ENCODE measurements at regions not wholly inside any gene's neighbourhood (a gene's known extent, or its start where the extent isn't known, plus 50 kb on each side); places are given as distances from the start of the nearest gene placed in this dataset.

- TF ChIP-seq SP7 (tag by site-specific recombination; IDR thresholded peaks at IDR 0.05) (no peak), KLF16 (tag by site-specific recombination; IDR thresholded peaks at IDR 0.05) (no peak), ZNF585B (tag by site-specific recombination; IDR thresholded peaks at IDR 0.05) (no peak), ZNF837 (tag by site-specific recombination; IDR thresholded peaks at IDR 0.05) (no peak), OVOL3 (tag by site-specific recombination; IDR thresholded peaks at IDR 0.05) (no peak), ZXDB (tag by site-specific recombination; IDR thresholded peaks at IDR 0.05) (no peak), ZNF280C (tag by site-specific recombination; IDR thresholded peaks at IDR 0.05) (no peak)
- TF ChIP-seq, protein P1, sequence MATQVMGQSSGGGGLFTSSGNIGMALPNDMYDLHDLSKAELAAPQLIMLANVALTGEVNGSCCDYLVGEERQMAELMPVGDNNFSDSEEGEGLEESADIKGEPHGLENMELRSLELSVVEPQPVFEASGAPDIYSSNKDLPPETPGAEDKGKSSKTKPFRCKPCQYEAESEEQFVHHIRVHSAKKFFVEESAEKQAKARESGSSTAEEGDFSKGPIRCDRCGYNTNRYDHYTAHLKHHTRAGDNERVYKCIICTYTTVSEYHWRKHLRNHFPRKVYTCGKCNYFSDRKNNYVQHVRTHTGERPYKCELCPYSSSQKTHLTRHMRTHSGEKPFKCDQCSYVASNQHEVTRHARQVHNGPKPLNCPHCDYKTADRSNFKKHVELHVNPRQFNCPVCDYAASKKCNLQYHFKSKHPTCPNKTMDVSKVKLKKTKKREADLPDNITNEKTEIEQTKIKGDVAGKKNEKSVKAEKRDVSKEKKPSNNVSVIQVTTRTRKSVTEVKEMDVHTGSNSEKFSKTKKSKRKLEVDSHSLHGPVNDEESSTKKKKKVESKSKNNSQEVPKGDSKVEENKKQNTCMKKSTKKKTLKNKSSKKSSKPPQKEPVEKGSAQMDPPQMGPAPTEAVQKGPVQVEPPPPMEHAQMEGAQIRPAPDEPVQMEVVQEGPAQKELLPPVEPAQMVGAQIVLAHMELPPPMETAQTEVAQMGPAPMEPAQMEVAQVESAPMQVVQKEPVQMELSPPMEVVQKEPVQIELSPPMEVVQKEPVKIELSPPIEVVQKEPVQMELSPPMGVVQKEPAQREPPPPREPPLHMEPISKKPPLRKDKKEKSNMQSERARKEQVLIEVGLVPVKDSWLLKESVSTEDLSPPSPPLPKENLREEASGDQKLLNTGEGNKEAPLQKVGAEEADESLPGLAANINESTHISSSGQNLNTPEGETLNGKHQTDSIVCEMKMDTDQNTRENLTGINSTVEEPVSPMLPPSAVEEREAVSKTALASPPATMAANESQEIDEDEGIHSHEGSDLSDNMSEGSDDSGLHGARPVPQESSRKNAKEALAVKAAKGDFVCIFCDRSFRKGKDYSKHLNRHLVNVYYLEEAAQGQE (tag by site-specific recombination; IDR thresholded peaks at IDR 0.05): no peak
- TF ChIP-seq, protein P2, sequence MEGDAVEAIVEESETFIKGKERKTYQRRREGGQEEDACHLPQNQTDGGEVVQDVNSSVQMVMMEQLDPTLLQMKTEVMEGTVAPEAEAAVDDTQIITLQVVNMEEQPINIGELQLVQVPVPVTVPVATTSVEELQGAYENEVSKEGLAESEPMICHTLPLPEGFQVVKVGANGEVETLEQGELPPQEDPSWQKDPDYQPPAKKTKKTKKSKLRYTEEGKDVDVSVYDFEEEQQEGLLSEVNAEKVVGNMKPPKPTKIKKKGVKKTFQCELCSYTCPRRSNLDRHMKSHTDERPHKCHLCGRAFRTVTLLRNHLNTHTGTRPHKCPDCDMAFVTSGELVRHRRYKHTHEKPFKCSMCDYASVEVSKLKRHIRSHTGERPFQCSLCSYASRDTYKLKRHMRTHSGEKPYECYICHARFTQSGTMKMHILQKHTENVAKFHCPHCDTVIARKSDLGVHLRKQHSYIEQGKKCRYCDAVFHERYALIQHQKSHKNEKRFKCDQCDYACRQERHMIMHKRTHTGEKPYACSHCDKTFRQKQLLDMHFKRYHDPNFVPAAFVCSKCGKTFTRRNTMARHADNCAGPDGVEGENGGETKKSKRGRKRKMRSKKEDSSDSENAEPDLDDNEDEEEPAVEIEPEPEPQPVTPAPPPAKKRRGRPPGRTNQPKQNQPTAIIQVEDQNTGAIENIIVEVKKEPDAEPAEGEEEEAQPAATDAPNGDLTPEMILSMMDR (tag by site-specific recombination; IDR thresholded peaks at IDR 0.05): no peak
These were observed 57.8 kb downstream of the IZUMO3 start (continued) for GRCh38 chr9:24487946-24488345.

GRCh38 chr9:24487250-24487861 lies 58.3 kb downstream of the IZUMO3 start:
- ChIA-PET POLR2A (no interaction called here), CTCF (interaction anchor here (0.6 kb wide), 1 partner anchor 27 kb away, joined by 3 read pairs; no protein-coding TSS in a partner anchor)
- Histone ChIP-seq H3K36me3 (ENCODE audit: control insufficient read depth in 2 of 2, insufficient read depth in 1 of 2, low read length in 2 of 2) (no peaks in the 10 kb centered on the region), H3K9me3 (ENCODE audit: control insufficient read depth, insufficient read depth, low read depth, low read length) (no peaks in the 10 kb centered on the region), H3K27ac (ENCODE audit: extremely low read depth, low read depth, low read length) (no peak overlapping the region), H3K4me3 (ENCODE audit: low read depth, low read length) (no peak overlapping the region), H3K4me1 (ENCODE audit: control insufficient read depth, insufficient read depth, low read length) (no peaks in the 10 kb centered on the region)
- TF ChIP-seq ZXDB (tag by site-specific recombination; IDR thresholded peaks at IDR 0.05): no peak
- no peak for TF ChIP-seq ZNF623 (tag by site-specific recombination; IDR thresholded peaks at IDR 0.05)

- H3K36me3 ChIP-seq (ENCODE audit: control insufficient read depth in 2 of 2, insufficient read depth in 1 of 2, low read length in 2 of 2): no peaks in the 10 kb centered on the region
- H3K9me3 ChIP-seq (ENCODE audit: control insufficient read depth, insufficient read depth, low read depth, low read length): no peaks in the 10 kb centered on the region
- no peaks in the 10 kb centered on the region for H3K4me1 ChIP-seq (ENCODE audit: control insufficient read depth, insufficient read depth, low read length)
- no peak overlapping the region for H3K27ac ChIP-seq (ENCODE audit: extremely low read depth, low read depth, low read length)
- POLR2A ChIA-PET: no interaction called here
- CTCF ChIA-PET: no interaction called here
- H3K4me3 ChIP-seq (ENCODE audit: low read depth, low read length): no peak overlapping the region
- TF ChIP-seq, protein P3, sequence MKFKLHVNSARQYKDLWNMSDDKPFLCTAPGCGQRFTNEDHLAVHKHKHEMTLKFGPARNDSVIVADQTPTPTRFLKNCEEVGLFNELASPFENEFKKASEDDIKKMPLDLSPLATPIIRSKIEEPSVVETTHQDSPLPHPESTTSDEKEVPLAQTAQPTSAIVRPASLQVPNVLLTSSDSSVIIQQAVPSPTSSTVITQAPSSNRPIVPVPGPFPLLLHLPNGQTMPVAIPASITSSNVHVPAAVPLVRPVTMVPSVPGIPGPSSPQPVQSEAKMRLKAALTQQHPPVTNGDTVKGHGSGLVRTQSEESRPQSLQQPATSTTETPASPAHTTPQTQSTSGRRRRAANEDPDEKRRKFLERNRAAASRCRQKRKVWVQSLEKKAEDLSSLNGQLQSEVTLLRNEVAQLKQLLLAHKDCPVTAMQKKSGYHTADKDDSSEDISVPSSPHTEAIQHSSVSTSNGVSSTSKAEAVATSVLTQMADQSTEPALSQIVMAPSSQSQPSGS (tag by site-specific recombination; IDR thresholded peaks at IDR 0.05; ENCODE audit: low read depth): no peak
- TF ChIP-seq ZNF2 (tag by site-specific recombination; IDR thresholded peaks at IDR 0.05): no peak
- no peak for TF ChIP-seq ZNF266 (tag by site-specific recombination; IDR thresholded peaks at IDR 0.05; ENCODE audit: low read depth)
- TF ChIP-seq ZNF791 (tag by site-specific recombination; IDR thresholded peaks at IDR 0.05): no peak
- TF ChIP-seq AEBP2 (tag by site-specific recombination; IDR thresholded peaks at IDR 0.05; ENCODE audit: borderline replicate concordance): no peak
- TF ChIP-seq, protein P4, sequence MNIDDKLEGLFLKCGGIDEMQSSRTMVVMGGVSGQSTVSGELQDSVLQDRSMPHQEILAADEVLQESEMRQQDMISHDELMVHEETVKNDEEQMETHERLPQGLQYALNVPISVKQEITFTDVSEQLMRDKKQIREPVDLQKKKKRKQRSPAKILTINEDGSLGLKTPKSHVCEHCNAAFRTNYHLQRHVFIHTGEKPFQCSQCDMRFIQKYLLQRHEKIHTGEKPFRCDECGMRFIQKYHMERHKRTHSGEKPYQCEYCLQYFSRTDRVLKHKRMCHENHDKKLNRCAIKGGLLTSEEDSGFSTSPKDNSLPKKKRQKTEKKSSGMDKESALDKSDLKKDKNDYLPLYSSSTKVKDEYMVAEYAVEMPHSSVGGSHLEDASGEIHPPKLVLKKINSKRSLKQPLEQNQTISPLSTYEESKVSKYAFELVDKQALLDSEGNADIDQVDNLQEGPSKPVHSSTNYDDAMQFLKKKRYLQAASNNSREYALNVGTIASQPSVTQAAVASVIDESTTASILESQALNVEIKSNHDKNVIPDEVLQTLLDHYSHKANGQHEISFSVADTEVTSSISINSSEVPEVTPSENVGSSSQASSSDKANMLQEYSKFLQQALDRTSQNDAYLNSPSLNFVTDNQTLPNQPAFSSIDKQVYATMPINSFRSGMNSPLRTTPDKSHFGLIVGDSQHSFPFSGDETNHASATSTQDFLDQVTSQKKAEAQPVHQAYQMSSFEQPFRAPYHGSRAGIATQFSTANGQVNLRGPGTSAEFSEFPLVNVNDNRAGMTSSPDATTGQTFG (tag by site-specific recombination; IDR thresholded peaks at IDR 0.05; ENCODE audit: borderline replicate concordance): no peak
- no peak for TF ChIP-seq ZBTB48 (tag by site-specific recombination; IDR thresholded peaks at IDR 0.05)
- TF ChIP-seq RBAK (tag by site-specific recombination; IDR thresholded peaks at IDR 0.05): no peak
- no peak for TF ChIP-seq ZNF785 (tag by site-specific recombination; IDR thresholded peaks at IDR 0.05)
These were observed 66.2 kb downstream of the IZUMO3 start for GRCh38 chr9:24479361-24480059.
